ENCODE measurements at regions not wholly inside any gene's neighbourhood (a gene's known extent, or its start where the extent isn't known, plus 50 kb on each side); places are given as distances from the start of the nearest gene placed in this dataset.

DNA sequence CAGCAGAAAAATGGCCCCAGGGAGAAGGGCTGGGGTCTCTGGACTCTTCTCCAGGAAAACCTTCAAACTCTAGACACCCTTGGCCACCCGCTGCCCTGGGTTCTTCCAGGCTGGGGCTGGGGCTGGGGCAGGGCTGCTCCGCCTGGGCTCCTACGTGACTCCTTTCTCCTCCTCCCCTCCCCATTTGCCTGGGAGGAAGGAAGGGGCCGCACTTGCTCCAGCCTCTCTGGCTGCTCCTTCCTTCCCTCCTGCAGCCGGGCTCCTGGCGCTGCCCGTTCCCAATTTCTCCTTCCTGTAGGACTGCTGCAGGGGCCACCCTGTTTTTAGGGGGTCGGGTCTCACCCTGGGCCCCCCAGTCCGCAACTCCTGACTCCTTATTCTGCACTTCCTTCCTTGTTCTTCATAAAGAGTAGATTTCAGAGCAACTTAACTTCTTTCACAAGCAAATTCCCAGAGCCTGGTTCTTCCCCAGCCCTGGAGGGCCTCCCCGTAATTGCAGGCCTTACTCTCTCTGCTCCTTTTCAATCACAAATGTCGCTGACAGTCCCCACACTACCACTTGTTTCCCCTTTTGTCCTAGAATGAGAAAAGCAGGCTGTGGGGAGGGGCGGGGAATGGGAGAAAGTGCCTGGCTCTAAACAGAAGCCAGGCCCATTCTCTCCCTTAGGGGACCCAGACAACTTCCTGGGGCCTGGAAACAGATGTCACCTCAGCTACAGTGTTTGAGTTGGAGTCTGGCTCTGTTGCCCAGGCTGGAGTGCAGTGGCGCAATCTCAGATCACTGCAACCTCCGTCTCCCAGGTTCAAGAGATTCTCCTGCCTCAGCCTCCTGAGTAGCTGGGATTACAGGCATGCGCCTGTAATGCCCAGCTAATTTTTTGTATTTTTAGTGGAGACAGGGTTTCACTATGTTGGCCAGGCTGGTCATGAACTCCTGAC is 137.8 kb downstream of the ENGASE start:
- DNase-seq: no peak

GRCh38 chr17:79211061-79211770 is 136.6 kb downstream of the ENGASE start:
- no peak for DNase-seq

DNA sequence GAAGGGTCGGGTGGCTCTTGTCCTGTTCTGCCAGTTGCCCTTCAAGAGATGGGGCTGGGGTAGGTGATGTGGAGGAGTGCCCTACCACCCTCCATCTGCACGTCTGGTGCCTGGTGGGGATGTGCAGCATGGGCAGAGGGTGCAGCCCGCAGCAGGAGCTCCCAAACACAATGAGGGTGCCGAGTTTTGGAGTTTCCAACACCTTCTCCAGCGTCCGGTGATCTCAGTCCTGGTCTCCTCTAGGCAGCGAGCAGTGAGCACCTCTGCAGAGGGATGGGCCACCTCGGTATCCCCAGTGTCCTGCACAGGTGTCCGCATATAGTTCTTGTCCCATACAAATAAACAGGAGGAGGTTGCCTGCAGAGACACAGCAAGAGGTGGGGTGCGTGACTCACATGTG is 136.0 kb downstream of the ENGASE start:
- DNase-seq: no peak

- DNase-seq: no peak
These were observed 133.3 kb downstream of the ENGASE start for GRCh38 chr17:79207960-79208359.

GRCh38 chr17:79205688-79206205 is 131.1 kb downstream of the ENGASE start:
- no peak for DNase-seq

DNA sequence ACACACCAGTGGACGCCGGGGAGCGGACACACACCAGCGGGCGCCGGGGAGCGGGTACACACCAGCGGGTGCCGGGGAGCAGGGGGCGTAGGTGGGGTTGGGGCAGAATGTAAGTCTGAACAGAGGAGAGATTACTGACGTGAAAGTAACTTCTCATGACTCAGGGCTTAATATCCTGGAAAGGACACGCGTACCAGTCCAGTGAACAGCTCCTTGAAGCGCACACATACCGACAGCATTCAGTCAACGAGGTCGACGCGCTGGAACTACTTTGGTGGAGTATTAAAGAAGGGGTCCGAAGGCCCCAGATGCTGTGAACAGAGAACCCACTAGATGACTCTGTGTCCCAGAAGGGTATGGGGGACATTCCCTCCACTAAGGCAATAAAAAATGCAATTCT is 129.6 kb downstream of the ENGASE start:
- DNase-seq: no peak

- DNase-seq: no peak
These were observed 129.0 kb downstream of the ENGASE start for GRCh38 chr17:79203657-79204056.

- DNase-seq: no peak
These were observed 128.4 kb downstream of the ENGASE start for GRCh38 chr17:79203016-79203415.

DNA sequence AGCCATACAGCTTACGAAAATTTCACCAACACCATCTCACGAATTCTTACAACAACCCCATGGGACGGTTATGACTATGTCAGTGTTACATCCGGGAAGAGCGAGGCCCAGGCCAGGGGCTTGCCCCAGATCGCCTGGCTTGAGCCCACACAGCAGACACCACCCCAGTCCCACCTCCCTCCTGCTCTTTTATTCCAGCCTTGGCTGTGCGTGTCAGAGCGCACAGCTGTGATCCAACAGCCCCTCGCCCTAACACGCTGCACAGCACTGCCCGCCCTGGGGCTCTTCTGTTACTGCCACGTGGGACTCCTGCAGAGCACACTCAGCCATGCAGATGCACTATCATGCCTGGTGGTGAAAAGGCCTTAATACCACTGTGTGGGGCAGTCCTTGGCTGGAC is 127.9 kb downstream of the ENGASE start:
- DNase-seq: no peak

GRCh38 chr17:79201536-79202227 is 127.1 kb downstream of the ENGASE start:
- no peak for DNase-seq

DNA sequence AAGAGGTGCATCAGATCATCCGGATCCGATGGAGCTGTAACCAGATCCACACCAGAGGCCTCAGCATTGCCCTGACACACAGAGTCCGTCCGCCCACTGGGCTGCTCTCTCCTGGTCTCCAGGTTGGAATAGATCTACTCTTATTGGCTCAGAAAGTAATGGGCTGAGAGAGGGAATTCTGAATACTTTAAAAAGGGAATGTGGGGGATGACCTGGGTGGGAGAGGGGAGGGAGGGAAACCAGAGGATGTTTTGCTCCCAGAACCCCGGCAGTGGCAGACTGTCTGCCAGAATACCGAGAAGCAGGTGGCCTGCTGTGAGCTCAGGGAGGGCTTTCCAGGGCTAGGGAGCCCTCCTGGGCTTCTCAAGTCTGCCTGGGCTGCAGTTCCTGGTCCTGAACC is 126.5 kb downstream of the ENGASE start:
- no peak for DNase-seq

- DNase-seq: no peak
These were observed 122.3 kb downstream of the ENGASE start for GRCh38 chr17:79196913-79197312.

DNA sequence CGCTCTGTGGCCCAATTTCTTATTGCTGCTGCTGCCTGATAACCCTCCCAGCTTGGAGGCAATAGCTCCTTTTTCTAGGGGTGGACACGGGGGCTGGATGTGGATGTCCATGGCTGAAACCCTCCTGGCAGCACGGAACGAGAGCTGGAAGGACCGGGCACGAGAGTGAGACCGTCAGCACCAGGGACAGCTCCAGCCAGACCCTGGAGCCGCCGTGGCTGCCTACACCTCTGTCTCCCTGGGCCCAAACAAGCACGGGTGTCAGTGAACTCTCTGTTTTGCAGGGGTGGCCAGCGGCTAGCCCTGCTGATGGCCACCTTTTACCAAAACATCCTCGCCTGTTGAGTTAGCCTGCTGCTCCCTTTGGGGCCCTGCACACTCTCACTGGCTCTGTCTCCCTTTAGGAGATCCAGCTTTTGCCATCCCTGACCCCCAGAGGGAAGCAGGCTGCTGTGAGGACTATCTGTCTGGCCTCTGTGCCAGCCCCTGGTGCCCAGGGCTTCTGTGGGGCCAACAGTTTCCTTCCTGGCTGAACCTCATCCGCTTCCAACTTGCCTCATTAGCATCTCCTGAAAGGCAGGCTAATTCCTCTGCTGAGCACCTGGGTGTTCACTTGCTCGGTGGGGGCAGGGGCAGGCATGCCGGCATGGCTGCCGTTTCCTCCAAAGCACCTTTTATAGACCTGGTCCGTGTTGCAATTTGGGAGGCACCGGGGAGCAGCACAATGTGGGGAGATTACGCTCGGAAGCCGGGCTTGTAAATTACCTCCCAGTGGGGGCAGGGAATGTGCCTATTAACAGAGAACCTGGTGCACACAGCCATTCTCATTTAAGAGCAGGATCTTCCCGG is 118.1 kb downstream of the ENGASE start:
- DNase-seq: no peak

- no peak for DNase-seq
These were observed 116.8 kb downstream of the ENGASE start for GRCh38 chr17:79191270-79191934.

- DNase-seq: no peak
These were observed 114.7 kb downstream of the ENGASE start for GRCh38 chr17:79189305-79189704.

DNA sequence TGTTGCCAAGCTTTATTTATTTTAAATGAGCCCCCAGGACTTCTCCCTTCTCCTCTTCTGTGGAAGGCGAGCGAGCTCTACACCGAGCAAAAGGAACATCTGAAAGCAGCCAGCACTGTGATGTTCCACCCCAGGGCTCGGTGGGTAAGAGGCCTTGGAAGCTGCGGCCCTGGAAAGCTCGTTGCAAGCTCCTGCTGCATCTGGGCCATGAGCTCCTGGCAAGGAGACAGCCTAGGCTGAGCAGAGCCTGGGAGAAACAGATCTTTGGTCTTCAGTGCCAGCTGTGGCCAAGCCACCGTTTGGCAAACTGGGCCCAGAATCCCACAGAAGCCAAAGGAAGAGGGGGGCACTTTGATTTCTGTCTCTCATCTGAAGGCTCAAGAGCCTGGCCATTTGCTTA is 114.1 kb downstream of the ENGASE start:
- DNase-seq: no peak

GRCh38 chr17:79188048-79188447 is 113.4 kb downstream of the ENGASE start:
- no peak for DNase-seq

- DNase-seq: no peak
These were observed 112.6 kb downstream of the ENGASE start for GRCh38 chr17:79187186-79187585.

- DNase-seq: no peak
These were observed 111.8 kb downstream of the ENGASE start for GRCh38 chr17:79186406-79186805.

DNA sequence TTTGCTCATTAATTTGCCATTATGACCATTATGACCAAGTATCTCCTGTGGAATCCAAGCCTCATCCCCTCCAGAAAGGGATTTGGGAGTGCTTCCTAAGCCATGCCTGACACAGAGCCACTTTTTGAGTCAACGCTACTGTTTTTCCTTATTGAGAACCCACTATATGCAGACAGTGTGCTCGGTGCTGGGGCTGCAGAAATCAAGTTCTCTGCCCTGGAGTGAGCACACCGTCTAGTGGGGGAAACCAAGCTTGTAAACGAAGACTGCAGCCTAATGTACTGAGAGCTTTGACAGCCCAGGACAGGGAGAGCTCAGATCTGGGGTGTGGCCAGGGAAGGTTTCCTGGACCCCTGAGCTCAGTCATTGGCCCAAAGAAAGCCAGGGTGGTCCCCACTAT is 111.0 kb downstream of the ENGASE start:
- no peak for DNase-seq

- DNase-seq: no peak
These were observed 109.6 kb downstream of the ENGASE start for GRCh38 chr17:79184219-79184618.
